ENCODE measurements at regions not wholly inside any gene's neighbourhood (a gene's known extent, or its start where the extent isn't known, plus 50 kb on each side); places are given as distances from the start of the nearest gene placed in this dataset.

DNA sequence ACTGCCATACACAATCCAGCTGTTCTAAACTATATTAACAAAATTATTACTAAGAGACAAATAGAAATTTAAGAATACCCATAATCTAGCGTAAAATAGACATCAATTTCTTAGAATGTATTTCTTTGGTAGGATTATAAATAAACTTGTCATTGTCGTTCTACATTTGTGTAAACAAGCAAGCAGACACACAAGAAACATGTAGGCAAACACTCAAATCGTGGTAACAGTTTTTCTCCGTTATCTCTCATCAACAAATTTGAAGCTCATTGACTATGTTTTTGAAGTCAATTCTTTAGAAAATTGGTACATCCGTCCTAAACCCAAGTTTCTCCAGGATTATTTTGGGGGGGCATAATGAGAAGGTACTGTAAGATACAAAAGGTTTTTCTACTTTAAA lies 832.2 kb downstream of the DTWD2 start:
- TF ChIP-seq, protein P1, sequence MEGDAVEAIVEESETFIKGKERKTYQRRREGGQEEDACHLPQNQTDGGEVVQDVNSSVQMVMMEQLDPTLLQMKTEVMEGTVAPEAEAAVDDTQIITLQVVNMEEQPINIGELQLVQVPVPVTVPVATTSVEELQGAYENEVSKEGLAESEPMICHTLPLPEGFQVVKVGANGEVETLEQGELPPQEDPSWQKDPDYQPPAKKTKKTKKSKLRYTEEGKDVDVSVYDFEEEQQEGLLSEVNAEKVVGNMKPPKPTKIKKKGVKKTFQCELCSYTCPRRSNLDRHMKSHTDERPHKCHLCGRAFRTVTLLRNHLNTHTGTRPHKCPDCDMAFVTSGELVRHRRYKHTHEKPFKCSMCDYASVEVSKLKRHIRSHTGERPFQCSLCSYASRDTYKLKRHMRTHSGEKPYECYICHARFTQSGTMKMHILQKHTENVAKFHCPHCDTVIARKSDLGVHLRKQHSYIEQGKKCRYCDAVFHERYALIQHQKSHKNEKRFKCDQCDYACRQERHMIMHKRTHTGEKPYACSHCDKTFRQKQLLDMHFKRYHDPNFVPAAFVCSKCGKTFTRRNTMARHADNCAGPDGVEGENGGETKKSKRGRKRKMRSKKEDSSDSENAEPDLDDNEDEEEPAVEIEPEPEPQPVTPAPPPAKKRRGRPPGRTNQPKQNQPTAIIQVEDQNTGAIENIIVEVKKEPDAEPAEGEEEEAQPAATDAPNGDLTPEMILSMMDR (IDR thresholded peaks at IDR 0.05): no peak
- no peak for TF ChIP-seq POLR2AphosphoS5 (IDR thresholded peaks at IDR 0.05)
- no peak for TF ChIP-seq EP300 (IDR thresholded peaks at IDR 0.05)
- TF ChIP-seq POLR2A (IDR thresholded peaks at IDR 0.05): no peak
